ENCODE measurements at regions not wholly inside any gene's neighbourhood (a gene's known extent, or its start where the extent isn't known, plus 50 kb on each side); places are given as distances from the start of the nearest gene placed in this dataset.

- H3K27ac ChIP-seq: no peak overlapping the region
- ATAC-seq (peak; percentile 24), DNase-seq (no peak)
- TF ChIP-seq CTCF (IDR thresholded peaks at IDR 0.05): no peak
- no peak overlapping the region for H3K4me3 ChIP-seq
- H3K27me3 ChIP-seq: peaks cover 8% of the 10 kb centered on the region
- H3K9me3 ChIP-seq: peaks cover 3% of the 10 kb centered on the region
- intact Hi-C loops (cut with DNase I): no loop called here
- H3K36me3 ChIP-seq: no peaks in the 10 kb centered on the region
- H3K4me1 ChIP-seq: no peaks in the 10 kb centered on the region
Measured at GRCh38 chr1:110787328-110788071, 85.4 kb upstream of the CD53 start.

- intact Hi-C loops (cut with DNase I): no loop called here
Measured at GRCh38 chr1:110786802-110787327, 86.1 kb upstream of the CD53 start.

GRCh38 chr1:110785612-110786011 lies 87.3 kb upstream of the CD53 start:
- Histone ChIP-seq H3K27ac (no peak overlapping the region), H3K4me1 (peaks cover 2% of the 10 kb centered on the region), H3K27me3 (peaks cover 8% of the 10 kb centered on the region), H3K9me3 (peaks cover 3% of the 10 kb centered on the region), H3K4me3 (no peak overlapping the region), H3K36me3 (no peaks in the 10 kb centered on the region)
- TF ChIP-seq CTCF (IDR thresholded peaks at IDR 0.05): no peak
- DNase-seq (no peak), ATAC-seq (no peak)
- intact Hi-C loops (cut with DNase I): no loop called here

More at GRCh38 chr1:110786802-110787327, 86.1 kb upstream of the CD53 start:
- H3K27me3 ChIP-seq: peaks cover 8% of the 10 kb centered on the region
- ATAC-seq (no peak), DNase-seq (no peak)
- H3K4me1 ChIP-seq: no peaks in the 10 kb centered on the region
- H3K27ac ChIP-seq: peak overlapping the region; percentile 24
- H3K9me3 ChIP-seq: peaks cover 3% of the 10 kb centered on the region
- H3K4me3 ChIP-seq: no peak overlapping the region
- H3K36me3 ChIP-seq: no peaks in the 10 kb centered on the region
- TF ChIP-seq CTCF (IDR thresholded peaks at IDR 0.05): no peak

- Histone ChIP-seq H3K36me3 (no peaks in the 10 kb centered on the region), H3K4me3 (no peak overlapping the region), H3K27me3 (peaks cover 12% of the 10 kb centered on the region), H3K27ac (no peak overlapping the region), H3K9me3 (peaks cover 3% of the 10 kb centered on the region), H3K4me1 (peaks cover 3% of the 10 kb centered on the region)
- DNase-seq: no peak
- intact Hi-C loops (cut with DNase I): no loop called here
- no peak for TF ChIP-seq CTCF (IDR thresholded peaks at IDR 0.05)
- no peak for ATAC-seq
Measured at GRCh38 chr1:110785055-110785454, 87.9 kb upstream of the CD53 start.

- peak; percentile 91 for ATAC-seq
- peaks cover 12% of the 10 kb centered on the region for H3K27me3 ChIP-seq
- peaks cover 3% of the 10 kb centered on the region for H3K4me1 ChIP-seq
- H3K27ac ChIP-seq: no peak overlapping the region
- intact Hi-C loops (cut with DNase I): no loop called here
- no peak overlapping the region for H3K4me3 ChIP-seq
- DNase-seq: no peak
- peak; percentile 96 for TF ChIP-seq CTCF (IDR thresholded peaks at IDR 0.05)
- peaks cover 1% of the 10 kb centered on the region for H3K9me3 ChIP-seq
- H3K36me3 ChIP-seq: no peaks in the 10 kb centered on the region
Measured at GRCh38 chr1:110783292-110783918, 89.5 kb upstream of the CD53 start.
